Left renal pelvis (tissue), 4 donors: ENCODE measurements at regions not wholly inside any gene's neighbourhood (a gene's known extent, or its start where the extent isn't known, plus 50 kb on each side); places are given as distances from the start of the nearest gene placed in this dataset.
"Not testable (repeated sequence)": the region's sequence is repeated elsewhere in the genome, so short reads cannot be mapped to it uniquely, and the experiment has no call there.

ENCODE experiments used
- DNase-seq, 4 donors: peaks; one replicate each; pipeline ENCODE4 v3.0.0-alpha.2; 2013; ENCODE audit warnings: low read depth in 4 of 4, low spot score in 3 of 4

DNA sequence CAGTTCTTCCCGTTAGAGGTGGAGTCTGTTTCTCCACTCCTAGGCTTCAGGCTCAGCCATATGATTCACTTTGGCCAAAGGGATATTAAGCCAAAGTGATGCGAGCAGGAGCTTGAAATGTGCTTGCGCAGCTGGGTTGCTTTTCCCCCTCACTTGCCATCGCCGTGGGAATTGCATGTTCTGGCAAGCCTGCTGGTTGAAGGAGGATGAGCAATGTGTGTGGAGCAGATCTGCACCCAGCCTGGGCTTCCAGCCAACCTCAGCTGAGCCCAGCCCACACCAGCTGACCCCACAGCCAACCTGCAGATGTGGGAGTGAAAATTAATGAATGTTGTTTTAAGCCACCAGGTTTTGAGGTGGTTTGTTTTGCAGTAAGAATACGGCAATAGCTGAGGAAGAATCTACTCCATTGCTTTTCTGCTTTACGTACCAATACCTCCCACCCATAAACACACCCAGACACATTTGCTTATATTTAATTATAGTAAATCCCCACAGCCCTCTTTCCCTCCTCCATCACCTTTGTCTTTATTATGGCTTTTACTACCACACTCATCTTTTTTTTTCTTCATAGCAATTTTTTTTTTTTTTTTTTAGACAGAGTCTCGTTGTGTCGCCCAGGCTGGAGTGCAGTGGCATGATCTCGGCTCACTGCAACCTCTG lies 132.8 kb upstream of the FUNDC1 start:
- peak in 2 of 4 donors; percentile 7 to 14 for DNase-seq

DNA sequence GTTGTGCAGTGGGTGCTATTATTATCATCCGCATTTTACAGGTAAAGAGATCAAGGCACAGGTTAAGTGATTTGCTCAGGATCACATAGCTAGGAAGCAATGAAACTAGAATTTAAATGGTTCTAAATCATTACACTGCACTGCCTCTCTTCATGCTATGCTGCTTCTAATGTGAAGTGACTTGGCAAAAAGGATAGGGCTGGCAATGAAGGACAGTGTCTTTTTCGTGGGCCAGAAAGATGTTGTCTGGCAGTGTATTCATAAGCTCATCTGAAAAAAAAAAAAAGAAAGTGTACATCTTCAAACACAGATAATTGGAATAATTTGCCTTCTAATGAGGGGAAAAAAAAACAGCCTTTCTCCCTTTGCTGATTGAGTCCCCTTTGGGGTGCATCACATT lies 132.2 kb upstream of the FUNDC1 start:
- no peak for DNase-seq

DNA sequence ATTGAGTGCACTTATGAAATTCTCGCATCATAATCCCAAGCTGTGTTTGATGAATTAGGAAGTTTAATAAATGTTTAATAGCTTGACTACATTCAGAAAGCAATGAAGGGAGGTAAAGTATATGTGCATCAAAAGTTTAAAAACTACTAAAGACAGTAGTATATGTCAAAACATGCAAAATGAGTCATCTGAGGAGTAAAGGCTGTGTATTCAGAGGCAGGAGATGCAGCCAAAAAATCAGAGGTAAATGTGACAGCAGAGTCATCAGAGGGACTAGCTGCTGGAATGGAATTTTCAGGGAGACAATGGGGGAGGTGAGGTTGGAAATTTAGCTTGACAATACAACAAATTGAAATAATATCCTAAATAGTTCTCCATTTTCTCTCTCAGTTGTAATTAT lies 127.0 kb upstream of the FUNDC1 start:
- no peak for DNase-seq

DNA sequence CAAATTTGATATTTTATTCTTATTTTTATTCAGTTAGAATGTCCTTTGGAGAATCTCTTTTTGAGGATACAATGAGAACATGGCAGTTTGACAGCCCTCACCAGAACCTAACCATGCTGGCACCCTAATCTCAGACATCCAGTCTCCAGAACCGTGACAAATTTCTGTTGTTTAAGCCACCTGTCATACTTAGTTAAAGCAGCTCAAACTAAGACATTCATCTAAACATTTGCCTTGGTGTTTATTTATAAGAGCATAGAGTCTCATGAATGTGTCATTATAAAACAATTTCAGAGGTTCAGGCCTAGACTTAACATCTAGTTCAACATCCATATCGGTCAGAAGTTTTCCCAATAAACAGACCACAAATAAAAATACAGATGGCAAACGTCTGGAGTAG lies 125.1 kb upstream of the FUNDC1 start:
- no peak for DNase-seq

DNA sequence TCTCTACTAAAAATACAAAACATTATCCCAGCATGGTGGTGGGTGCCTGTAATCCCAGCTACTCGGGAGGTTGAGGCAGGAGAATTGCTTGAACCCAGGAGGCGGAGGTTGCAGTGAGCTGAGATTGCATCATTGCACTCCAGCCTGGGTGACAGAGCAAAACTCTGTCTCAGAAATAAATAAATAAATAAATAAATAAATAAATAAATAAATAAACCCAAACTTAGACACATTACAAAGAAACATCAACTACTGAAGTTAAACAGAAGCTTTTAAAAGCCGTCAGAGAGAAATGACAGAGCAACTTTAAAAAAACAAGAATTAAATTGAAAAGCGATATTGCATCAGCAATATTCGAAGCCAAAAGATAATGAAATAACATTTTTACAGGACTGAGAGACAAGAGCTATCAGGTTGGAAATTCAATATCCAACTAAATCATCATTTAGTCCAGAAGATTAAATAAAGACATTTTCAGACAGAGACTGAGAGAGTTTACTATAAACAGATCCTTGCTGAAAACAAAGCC lies 115.1 kb upstream of the FUNDC1 start:
- DNase-seq, result not testable (repeated sequence)

DNA sequence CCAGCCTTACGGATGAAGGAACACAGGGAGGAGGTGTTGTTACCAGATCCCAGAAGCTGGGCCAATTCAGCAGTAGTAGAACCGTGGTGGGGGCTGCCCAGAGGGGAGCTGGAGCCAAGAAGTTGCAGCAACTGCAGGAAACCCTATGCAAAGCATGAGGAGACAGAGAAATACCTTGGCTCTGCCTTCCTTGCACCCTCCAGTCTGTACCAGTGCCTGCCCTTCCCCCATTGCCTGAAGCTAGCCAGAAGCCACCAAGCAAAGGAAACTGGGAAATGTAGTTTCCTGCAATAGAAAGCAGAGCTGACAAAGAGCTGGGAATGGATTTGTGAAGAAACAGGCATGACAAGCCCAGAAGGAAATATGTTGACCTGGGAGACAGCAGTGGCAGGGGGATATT lies 108.7 kb upstream of the FUNDC1 start:
- DNase-seq, result no peak

DNA sequence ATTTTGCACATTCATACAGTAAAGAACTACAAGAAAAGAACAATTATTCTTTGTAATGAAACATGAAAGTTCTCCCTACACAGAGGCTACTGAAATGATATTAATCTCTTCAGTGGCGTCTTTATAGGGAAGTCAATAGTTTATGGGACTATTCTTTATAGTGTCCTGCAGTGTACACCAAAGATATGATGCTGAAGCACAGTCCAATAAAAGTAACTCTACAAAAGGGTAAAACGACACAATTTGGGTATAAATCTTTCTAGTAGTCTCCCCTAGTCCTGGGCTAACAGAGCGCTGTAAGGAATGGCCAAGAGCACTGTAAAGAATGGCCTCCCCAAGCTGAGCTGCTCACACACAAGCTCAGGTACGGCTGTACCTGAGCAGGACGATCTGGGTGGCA lies 101.1 kb upstream of the FUNDC1 start:
- no peak for DNase-seq

DNA sequence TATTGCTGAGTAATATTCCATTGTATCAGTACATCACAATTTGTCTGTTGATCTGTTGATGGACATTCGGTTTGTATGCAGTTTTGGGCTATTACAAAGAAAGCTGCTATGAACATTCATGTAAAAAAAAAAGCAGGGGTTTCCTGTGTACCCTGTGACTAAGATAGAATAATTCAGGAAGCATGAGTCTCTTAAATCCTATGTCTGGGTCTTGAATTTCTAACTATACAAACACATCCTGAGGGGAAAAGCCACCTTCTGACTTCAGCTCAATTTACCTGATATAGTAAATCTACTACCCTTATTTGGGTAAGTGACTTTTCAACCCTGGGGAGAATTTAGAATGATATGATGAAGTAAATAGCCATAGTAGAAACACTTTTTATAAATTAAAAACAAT lies 94.6 kb upstream of the FUNDC1 start:
- DNase-seq, result no peak

DNA sequence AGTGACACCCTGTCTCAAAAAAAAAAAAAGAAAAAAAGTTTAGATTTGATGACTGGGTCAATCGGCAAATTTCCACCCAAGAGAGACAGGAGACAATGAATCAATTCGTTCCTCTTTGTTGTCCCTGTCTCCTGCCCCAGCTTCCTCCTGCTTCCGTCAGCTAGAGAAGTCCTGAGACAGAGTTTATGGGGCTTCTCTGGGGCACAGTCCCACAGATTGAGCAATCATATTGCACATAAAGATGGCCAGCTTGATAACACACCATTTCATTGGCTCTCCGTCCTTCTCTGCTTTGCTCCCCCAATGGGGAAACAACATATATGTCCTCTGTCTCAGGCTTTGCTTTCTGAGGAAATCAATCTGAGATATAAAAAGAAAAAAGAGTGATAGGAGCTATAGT lies 78.4 kb upstream of the FUNDC1 start:
- no peak for DNase-seq

DNA sequence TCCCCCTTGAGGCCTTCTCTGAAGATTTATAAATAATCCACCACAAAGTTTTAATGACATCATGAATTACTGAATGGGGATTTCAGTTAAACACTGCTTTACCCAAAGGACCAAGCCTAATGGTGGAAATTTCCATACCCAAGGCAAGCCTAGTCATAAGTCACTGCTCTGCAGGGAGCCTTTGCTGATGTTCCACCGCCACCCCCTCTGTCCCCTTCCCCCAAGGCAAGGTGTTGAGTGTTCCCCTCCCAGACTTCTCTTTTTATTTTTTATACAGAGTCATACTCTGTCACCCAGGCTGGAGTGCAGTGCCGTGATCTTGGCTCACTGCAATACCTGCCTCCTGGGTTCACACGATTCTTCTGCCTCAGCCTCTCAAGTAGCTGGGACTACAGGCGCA lies 76.4 kb upstream of the FUNDC1 start:
- DNase-seq, result no peak

DNA sequence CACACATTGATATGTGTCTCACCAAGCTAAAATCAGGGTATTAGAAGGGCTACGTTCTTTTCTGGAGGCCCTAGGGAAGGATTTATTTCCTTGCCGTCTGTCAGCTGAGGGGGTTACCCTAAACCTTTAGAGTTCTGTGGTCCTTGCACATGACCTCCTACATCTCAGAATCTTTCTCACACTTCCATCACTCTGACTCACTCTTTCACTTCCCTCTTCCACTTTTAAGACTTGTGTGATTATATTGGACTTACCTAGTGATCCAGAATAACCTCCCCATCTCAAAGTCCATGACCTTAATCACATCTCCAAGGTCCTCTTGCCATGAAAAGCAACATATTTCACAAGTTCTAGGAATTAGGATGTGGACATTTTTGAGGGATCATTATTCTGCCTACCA lies 53.6 kb upstream of the FUNDC1 start:
- no peak for DNase-seq
